GM23338 (cell line): ENCODE measurements at regions not wholly inside any gene's neighbourhood (a gene's known extent, or its start where the extent isn't known, plus 50 kb on each side); places are given as distances from the start of the nearest gene placed in this dataset.

Experiments used
- ATAC-seq: fragments of 200-7000 bp; cut with Tn5 transposase; 3 replicates; pipeline ENCODE4 v1.9.1; 2020
- DNase-seq: peaks from one replicate; pipeline ENCODE4 v3.0.0-alpha.2; 2015; ENCODE audit warnings: low spot score
- H2AFZ ChIP-seq: fragments of 200-600 bp; sonication (generic); 2 replicates; pipeline ENCODE4 v1.8.0; 2016; ENCODE audit warnings: antibody characterized with exemption, mild to moderate bottlenecking, moderate library complexity
- H3F3A ChIP-seq: fragments of 200-600 bp; sonication (generic); replicated peaks from 2 replicates; pipeline ENCODE4 v1.8.0; 2017; ENCODE audit warnings: antibody characterized with exemption, mixed run types, low read depth
- H3K27ac ChIP-seq: fragments of 200-600 bp; sonication (generic); 2 replicates; pipeline ENCODE4 v1.6.1; 2016; ENCODE audit warnings: low read depth
- H3K27me3 ChIP-seq: fragments of 200-600 bp; sonication (generic); 2 replicates; pipeline ENCODE4 v1.8.0; 2016; ENCODE audit warnings: mild to moderate bottlenecking, mixed run types, moderate library complexity; ENCODE audit not compliant: insufficient read depth
- H3K36me3 ChIP-seq: fragments of 200-600 bp; sonication (generic); 2 replicates; pipeline ENCODE4 v1.8.0; 2016; ENCODE audit warnings: mild to moderate bottlenecking; ENCODE audit not compliant: insufficient read depth
- H3K4me1 ChIP-seq: fragments of 200-600 bp; sonication (generic); 2 replicates; pipeline ENCODE4 v1.8.0; 2016; ENCODE audit warnings: mild to moderate bottlenecking, moderate library complexity; ENCODE audit not compliant: insufficient read depth
- H3K4me2 ChIP-seq: fragments of 200-600 bp; sonication (generic); 2 replicates; pipeline ENCODE4 v1.7.1; 2017; ENCODE audit warnings: mixed run types
- H3K4me3 ChIP-seq: fragments of 200-600 bp; sonication (generic); 2 replicates; pipeline ENCODE4 v1.6.1; 2016; ENCODE audit warnings: mixed run types
- H3K79me2 ChIP-seq: fragments of 200-600 bp; sonication (generic); replicated peaks from 2 replicates; pipeline ENCODE4 v1.8.0; 2017; ENCODE audit warnings: mild to moderate bottlenecking; ENCODE audit not compliant: insufficient read depth
- H3K9me2 ChIP-seq: fragments of 200-600 bp; sonication (generic); 2 replicates; pipeline ENCODE4 v1.8.0; 2017; ENCODE audit not compliant: insufficient read depth
- H4K20me1 ChIP-seq: fragments of 200-600 bp; sonication (generic); replicated peaks from 2 replicates; pipeline ENCODE4 v1.8.0; 2017; ENCODE audit warnings: mild to moderate bottlenecking; ENCODE audit not compliant: insufficient read depth
- H3K27ac Mint-ChIP-seq: 2 replicates; pipeline ENCODE4 v1.8.0; 2020; ENCODE audit warnings: inconsistent platforms, mild to moderate bottlenecking, moderate library complexity, mixed read lengths
- H3K27me3 Mint-ChIP-seq: 3 replicates; pipeline ENCODE4 v1.8.0; 2022; ENCODE audit warnings: low read depth, mild to moderate bottlenecking, moderate library complexity, mixed read lengths, inconsistent platforms; ENCODE audit not compliant: insufficient read depth, poor library complexity
- H3K36me3 Mint-ChIP-seq: 3 replicates; pipeline ENCODE4 v1.8.0; 2021; ENCODE audit warnings: low read depth, mild to moderate bottlenecking, inconsistent platforms, moderate library complexity, mixed read lengths
- H3K4me1 Mint-ChIP-seq: 3 replicates; pipeline ENCODE4 v1.8.0; 2020; ENCODE audit warnings: mild to moderate bottlenecking, inconsistent platforms, mixed read lengths
- H3K4me3 Mint-ChIP-seq: 3 replicates; pipeline ENCODE4 v1.8.0; 2021; ENCODE audit warnings: moderate library complexity, mild to moderate bottlenecking, inconsistent platforms, mixed read lengths
- H3K9me3 Mint-ChIP-seq: 3 replicates; pipeline ENCODE4 v1.8.0; 2020; ENCODE audit warnings: moderate library complexity, mild to moderate bottlenecking, inconsistent platforms, mixed read lengths
- CTCF ChIP-seq, 2 experiments: fragments of 200-600 bp in 1 of 2; sonication (generic) in 1 of 2; conservative IDR thresholded peaks; 2 replicates each; pipeline versions ENCODE4 v1.5.1 to v1.6.1; 2016 to 2017; ENCODE audit warnings: antibody characterized with exemption in 2 of 2, low read depth in 2 of 2, mild to moderate bottlenecking in 2 of 2, moderate library complexity in 1 of 2
- STAT1 ChIP-seq: IDR thresholded peaks from one replicate; pipeline ENCODE4 v1.6.1; 2016; ENCODE audit warnings: antibody characterized with exemption; ENCODE audit not compliant: unreplicated experiment
- ZNF331 ChIP-seq: fragments of 250-450 bp; sonication (Bioruptor Pico); IDR thresholded peaks from 2 replicates; pipeline ENCODE4 v1.5.0; 2020; ENCODE audit warnings: low read depth, mild to moderate bottlenecking, moderate library complexity
- ZNF462 ChIP-seq: fragments of 250-450 bp; sonication (Bioruptor Pico); IDR thresholded peaks from 2 replicates; pipeline ENCODE4 v1.5.0; 2020; ENCODE audit warnings: mild to moderate bottlenecking, moderate library complexity

GRCh38 chrX:68915778-68916177 is 87.0 kb downstream of the EFNB1 start:
- Mint-ChIP-seq H3K27me3 (peaks cover 11% of the 10 kb centered on the region), H3K27ac (no peak overlapping the region), H3K4me1 (peaks cover 31% of the 10 kb centered on the region), H3K36me3 (no peaks in the 10 kb centered on the region), H3K4me3 (no peak overlapping the region), H3K9me3 (no peaks in the 10 kb centered on the region; the same call in 2 of the 3 replicates)
- Histone ChIP-seq H4K20me1 (no peaks in the 10 kb centered on the region), H3K4me2 (no peak overlapping the region), H3K9me2 (no peaks in the 10 kb centered on the region), H3K27me3 (no peaks in the 10 kb centered on the region), H3K79me2 (no peaks in the 10 kb centered on the region), H3F3A (no peaks in the 10 kb centered on the region), H2AFZ (no peak overlapping the region), H3K4me1 (peaks cover 4% of the 10 kb centered on the region; the same call in 1 of the 2 replicates), H3K36me3 (no peaks in the 10 kb centered on the region), H3K4me3 (no peak overlapping the region), H3K27ac (no peak overlapping the region)
- TF ChIP-seq ZNF462 (CRISPR knock-in tag) (no peak), ZNF331 (no peak)
- no peak for DNase-seq
- ATAC-seq, result no peak

- ATAC-seq (peak; percentile 20), DNase-seq (peak; percentile 38)
- Mint-ChIP-seq H3K4me1 (peaks cover 31% of the 10 kb centered on the region), H3K27ac (no peak overlapping the region), H3K9me3 (no peaks in the 10 kb centered on the region; the same call in 2 of the 3 replicates), H3K36me3 (no peaks in the 10 kb centered on the region), H3K4me3 (no peak overlapping the region), H3K27me3 (peaks cover 11% of the 10 kb centered on the region)
- Histone ChIP-seq H3K9me2 (no peaks in the 10 kb centered on the region), H3K36me3 (no peaks in the 10 kb centered on the region), H3F3A (no peaks in the 10 kb centered on the region), H4K20me1 (no peaks in the 10 kb centered on the region), H3K4me1 (peaks cover 4% of the 10 kb centered on the region; the same call in 1 of the 2 replicates), H3K27ac (no peak overlapping the region), H3K79me2 (no peaks in the 10 kb centered on the region), H3K27me3 (no peaks in the 10 kb centered on the region), H2AFZ (no peak overlapping the region), H3K4me3 (no peak overlapping the region), H3K4me2 (no peak overlapping the region)
- TF ChIP-seq ZNF462 (CRISPR knock-in tag), result no peak
- TF ChIP-seq CTCF (conservative IDR thresholded peaks at IDR 0.05; ENCODE audit: low read depth in 2 of 2), result peak; percentile 13 to 31; a peak in 3 of 4 replicates
- no peak for TF ChIP-seq STAT1
Measured at GRCh38 chrX:68914479-68914946, 85.7 kb downstream of the EFNB1 start.
